Cardiac muscle cell (in vitro differentiated cells and primary cell): ENCODE measurements at regions not wholly inside any gene's neighbourhood (a gene's known extent, or its start where the extent isn't known, plus 50 kb on each side); places are given as distances from the start of the nearest gene placed in this dataset.

Experiments
- DNase-seq, 2 donors: peaks; one replicate each; pipeline versions ENCODE4 v3.0.0 to v3.0.0-alpha.2; 2010 to 2017; ENCODE audit warnings: low read depth in 1 of 2, low spot score in 1 of 2
- H3K27ac ChIP-seq: fragments of 200-600 bp; sonication (generic); 2 replicates; pipeline ENCODE4 v1.5.1; 2016
- H3K27me3 ChIP-seq: fragments of 200-600 bp; sonication (generic); 2 replicates; pipeline ENCODE4 v1.6.0; 2016; ENCODE audit warnings: control low read depth
- H3K36me3 ChIP-seq: fragments of 200-600 bp; sonication (generic); 2 replicates; pipeline ENCODE4 v1.5.1; 2016; ENCODE audit warnings: control low read depth
- H3K4me1 ChIP-seq: fragments of 200-600 bp; sonication (generic); 2 replicates; pipeline ENCODE4 v1.8.1; 2017; ENCODE audit warnings: low read depth, mild to moderate bottlenecking, mixed run types
- H3K4me3 ChIP-seq: fragments of 200-600 bp; sonication (generic); 2 replicates; pipeline ENCODE4 v1.5.1; 2016; ENCODE audit warnings: mild to moderate bottlenecking
- H3K9me3 ChIP-seq: fragments of 200-600 bp; sonication (generic); 2 replicates; pipeline ENCODE4 v1.5.1; 2017; ENCODE audit warnings: low read depth, mild to moderate bottlenecking, control low read depth
- TF ChIP-seq, protein P1 (sequence below): IDR thresholded peaks from 2 replicates; pipeline ENCODE4 v1.5.1; 2012; ENCODE audit warnings: low read depth, mild to moderate bottlenecking, low read length

DNA sequence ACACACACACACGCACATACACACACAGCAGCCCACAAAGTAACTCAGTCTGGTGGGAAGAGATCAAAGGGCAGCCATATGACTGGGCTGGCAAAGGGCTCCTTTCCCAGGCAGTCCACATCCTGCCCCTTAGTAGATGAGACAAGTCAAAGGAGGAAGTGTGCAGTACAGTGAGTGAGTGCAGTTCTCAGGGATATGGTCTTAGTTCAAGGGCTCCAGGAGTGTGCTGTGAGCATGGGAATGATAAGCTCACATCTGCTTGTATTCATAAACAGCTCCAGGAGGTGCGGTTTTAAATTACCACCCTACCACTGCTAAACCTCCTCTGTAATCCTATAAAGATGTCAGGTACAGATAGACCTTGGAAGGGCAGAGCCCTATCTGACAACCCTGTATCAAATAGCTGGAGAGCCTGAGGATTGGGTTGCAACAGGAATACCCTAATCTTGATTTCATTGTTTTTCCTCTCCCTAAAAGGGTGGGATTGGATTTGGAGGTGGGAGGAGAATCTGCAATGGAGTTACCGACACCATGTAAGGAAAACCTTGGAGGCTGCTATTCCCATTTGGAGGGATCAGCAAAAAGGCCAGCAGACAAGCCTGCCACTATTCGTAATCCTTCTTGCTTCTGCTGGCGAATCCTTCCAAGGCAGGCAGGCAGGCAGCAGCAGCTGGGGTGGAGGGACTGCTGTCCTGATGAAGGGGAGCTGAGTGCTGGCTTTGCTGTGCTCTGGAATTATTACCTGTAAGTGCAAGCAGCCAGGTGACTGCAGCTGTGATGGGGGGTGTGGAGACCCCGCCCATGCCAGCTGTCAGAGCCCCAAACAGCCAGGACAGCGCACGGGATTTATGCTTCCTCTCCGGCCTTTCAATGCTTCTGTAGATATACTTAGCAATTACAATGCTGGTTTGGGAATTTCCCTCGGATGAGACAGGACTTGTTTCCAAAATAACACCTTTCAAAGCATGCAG lies 342.7 kb downstream of the PRL start:
- TF ChIP-seq, protein P1, sequence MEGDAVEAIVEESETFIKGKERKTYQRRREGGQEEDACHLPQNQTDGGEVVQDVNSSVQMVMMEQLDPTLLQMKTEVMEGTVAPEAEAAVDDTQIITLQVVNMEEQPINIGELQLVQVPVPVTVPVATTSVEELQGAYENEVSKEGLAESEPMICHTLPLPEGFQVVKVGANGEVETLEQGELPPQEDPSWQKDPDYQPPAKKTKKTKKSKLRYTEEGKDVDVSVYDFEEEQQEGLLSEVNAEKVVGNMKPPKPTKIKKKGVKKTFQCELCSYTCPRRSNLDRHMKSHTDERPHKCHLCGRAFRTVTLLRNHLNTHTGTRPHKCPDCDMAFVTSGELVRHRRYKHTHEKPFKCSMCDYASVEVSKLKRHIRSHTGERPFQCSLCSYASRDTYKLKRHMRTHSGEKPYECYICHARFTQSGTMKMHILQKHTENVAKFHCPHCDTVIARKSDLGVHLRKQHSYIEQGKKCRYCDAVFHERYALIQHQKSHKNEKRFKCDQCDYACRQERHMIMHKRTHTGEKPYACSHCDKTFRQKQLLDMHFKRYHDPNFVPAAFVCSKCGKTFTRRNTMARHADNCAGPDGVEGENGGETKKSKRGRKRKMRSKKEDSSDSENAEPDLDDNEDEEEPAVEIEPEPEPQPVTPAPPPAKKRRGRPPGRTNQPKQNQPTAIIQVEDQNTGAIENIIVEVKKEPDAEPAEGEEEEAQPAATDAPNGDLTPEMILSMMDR, result no peak
- Histone ChIP-seq H3K27ac (peak overlapping the region; percentile 90), H3K4me1 (peaks cover 29% of the 10 kb centered on the region), H3K27me3 (no peaks in the 10 kb centered on the region), H3K36me3 (no peaks in the 10 kb centered on the region), H3K9me3 (no peaks in the 10 kb centered on the region), H3K4me3 (no peak overlapping the region)
- DNase-seq, result peak; percentile 62 to 77

GRCh38 chr6:21955053-21955595 lies 341.7 kb downstream of the PRL start:
- Histone ChIP-seq H3K4me3 (no peak overlapping the region), H3K27me3 (no peaks in the 10 kb centered on the region), H3K9me3 (no peaks in the 10 kb centered on the region), H3K4me1 (peaks cover 27% of the 10 kb centered on the region), H3K27ac (peak overlapping the region; percentile 90), H3K36me3 (no peaks in the 10 kb centered on the region)
- DNase-seq, result no peak
- TF ChIP-seq, protein P1, result no peak

- H3K4me3 ChIP-seq, result no peak overlapping the region
- H3K27ac ChIP-seq, result no peak overlapping the region
- H3K27me3 ChIP-seq, result no peaks in the 10 kb centered on the region
- TF ChIP-seq, protein P1, result no peak
- peaks cover 23% of the 10 kb centered on the region for H3K4me1 ChIP-seq
- no peaks in the 10 kb centered on the region for H3K36me3 ChIP-seq
- no peak for DNase-seq
- no peaks in the 10 kb centered on the region for H3K9me3 ChIP-seq
Measured at GRCh38 chr6:21955951-21956350, 340.9 kb downstream of the PRL start.

DNA sequence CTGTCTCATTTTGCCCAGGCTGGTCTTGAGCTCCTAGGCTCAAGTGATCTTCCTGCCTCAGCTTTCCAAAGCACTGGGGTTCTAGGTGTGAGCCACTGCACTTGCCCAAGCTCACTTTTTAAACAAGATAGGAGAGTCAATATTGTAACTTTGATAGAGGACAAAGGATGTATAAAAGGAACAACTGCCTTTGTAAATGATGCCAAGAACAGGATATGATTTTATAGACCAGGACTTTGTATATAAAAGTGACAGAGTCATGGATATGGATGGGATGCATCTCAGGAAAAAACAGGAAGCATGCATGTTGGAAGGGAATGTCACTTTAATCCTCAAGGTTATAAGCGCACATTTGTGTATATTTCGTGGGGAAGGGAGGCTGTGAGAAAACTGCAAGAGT lies 338.4 kb downstream of the PRL start:
- Histone ChIP-seq H3K27me3 (no peaks in the 10 kb centered on the region), H3K9me3 (no peaks in the 10 kb centered on the region), H3K4me3 (no peak overlapping the region), H3K27ac (no peak overlapping the region), H3K4me1 (peaks cover 14% of the 10 kb centered on the region), H3K36me3 (no peaks in the 10 kb centered on the region)
- TF ChIP-seq, protein P1, result no peak
- DNase-seq, result no peak

GRCh38 chr6:21961226-21961625 lies 335.6 kb downstream of the PRL start:
- no peak for DNase-seq
- Histone ChIP-seq H3K36me3 (no peaks in the 10 kb centered on the region), H3K9me3 (no peaks in the 10 kb centered on the region), H3K4me1 (no peaks in the 10 kb centered on the region), H3K4me3 (no peak overlapping the region), H3K27ac (no peak overlapping the region), H3K27me3 (no peaks in the 10 kb centered on the region)
- TF ChIP-seq, protein P1, result no peak
